ENCODE measurements at regions not wholly inside any gene's neighbourhood (a gene's known extent, or its start where the extent isn't known, plus 50 kb on each side); places are given as distances from the start of the nearest gene placed in this dataset.

DNA sequence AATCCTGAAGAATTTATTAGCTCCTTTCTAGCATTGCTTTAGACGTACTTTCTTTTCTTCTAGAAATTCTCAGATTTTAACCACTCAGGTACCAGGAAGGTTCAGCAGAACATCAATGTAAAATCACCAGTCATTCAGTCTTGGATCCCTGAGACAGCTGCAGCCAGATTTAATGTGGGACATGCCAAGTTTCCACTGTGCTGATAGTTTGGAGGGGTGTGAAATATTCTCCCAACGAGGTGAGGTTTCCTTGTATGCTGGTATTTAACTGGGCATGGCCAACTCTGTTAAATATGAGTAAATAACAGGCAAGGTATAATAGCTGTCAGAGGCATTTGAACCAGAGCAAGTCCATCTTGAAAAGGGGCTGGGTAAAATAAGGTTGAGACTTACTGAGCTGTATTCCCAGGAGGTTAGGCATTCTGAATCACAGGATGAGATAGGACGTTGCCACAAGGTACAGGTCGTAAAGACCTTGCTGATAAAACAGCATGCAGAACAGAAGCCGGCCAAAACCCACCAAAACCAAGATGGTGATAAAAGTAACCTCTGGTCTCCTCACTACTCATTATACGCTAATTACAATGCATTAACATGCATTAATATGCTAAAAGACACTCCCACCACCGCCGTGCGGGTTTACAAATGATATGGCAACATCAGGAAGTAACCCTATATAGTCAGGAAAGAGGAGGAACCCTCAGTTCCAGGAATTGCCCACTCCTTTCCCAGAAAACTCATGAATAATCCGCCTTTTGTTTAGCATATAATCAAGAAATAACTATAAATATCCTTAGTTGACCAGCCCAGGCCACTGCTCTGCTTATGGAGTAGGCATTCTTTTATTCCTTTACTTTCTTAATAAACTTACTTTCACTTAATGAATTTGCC, 75.2 kb upstream of the RASSF8 start:
- TF ChIP-seq POLR2A (IDR thresholded peaks at IDR 0.05; ENCODE audit: low read length) = no peak
- TF ChIP-seq GATA1 (IDR thresholded peaks at IDR 0.05; ENCODE audit: low read depth, low read length) = no peak

Data from erythroblast (primary cell).